GM12878 (cell line): ENCODE measurements at regions not wholly inside any gene's neighbourhood (a gene's known extent, or its start where the extent isn't known, plus 50 kb on each side); places are given as distances from the start of the nearest gene placed in this dataset.

Source experiments
- CREB1 ChIP-seq: IDR thresholded peaks from 2 replicates; pipeline ENCODE4 v1.6.1; 2012; ENCODE audit warnings: low read depth, mild to moderate bottlenecking, inconsistent platforms
- MXI1 ChIP-seq: fragments of 150-350 bp; IDR thresholded peaks from 2 replicates; pipeline ENCODE4 v1.6.1; 2011; ENCODE audit warnings: low read depth, mild to moderate bottlenecking, inconsistent platforms, low read length, improper control_type of control experiment
- MYC ChIP-seq: IDR thresholded peaks from 2 replicates; pipeline ENCODE4 v1.6.1; 2011; ENCODE audit warnings: mild to moderate bottlenecking, low read length, moderate library complexity, inconsistent platforms; ENCODE audit not compliant: insufficient read depth, insufficient replicate concordance, insufficient read length, severe bottlenecking
- POLR2AphosphoS5 ChIP-seq: IDR thresholded peaks from 2 replicates; pipeline ENCODE4 v1.6.1; 2011; ENCODE audit warnings: mild to moderate bottlenecking, low read length, inconsistent platforms
- RELA ChIP-seq: fragments of 450-650 bp; IDR thresholded peaks from 2 replicates; pipeline ENCODE4 v1.8.0; 2014; ENCODE audit warnings: borderline replicate concordance; ENCODE audit not compliant: partially characterized antibody
- TF ChIP-seq, protein P1 (sequence below): IDR thresholded peaks from 2 replicates; pipeline ENCODE4 v1.6.1; 2012; ENCODE audit warnings: low read length, inconsistent platforms

DNA sequence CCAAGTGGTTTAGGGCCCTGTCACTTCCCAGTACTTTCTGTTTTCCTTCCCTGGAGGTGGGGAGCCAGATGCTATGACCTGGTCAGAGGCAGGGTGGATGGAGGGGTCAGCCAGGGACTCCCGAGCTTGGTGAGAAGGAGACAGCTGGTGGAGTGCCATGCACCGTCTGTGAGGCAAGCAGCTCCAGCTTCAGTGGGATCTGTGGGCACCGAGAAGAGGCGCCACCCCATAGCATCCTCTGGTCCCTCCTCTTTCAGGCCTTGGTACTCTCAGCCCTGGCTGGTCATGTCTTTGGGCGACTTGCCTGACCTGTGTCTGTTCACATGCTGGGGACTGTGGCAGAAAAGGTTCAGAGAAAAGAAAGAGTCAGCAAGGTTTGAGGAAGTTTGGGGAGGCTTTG, 299.3 kb upstream of the N4BP1 start:
- TF ChIP-seq, protein P1, sequence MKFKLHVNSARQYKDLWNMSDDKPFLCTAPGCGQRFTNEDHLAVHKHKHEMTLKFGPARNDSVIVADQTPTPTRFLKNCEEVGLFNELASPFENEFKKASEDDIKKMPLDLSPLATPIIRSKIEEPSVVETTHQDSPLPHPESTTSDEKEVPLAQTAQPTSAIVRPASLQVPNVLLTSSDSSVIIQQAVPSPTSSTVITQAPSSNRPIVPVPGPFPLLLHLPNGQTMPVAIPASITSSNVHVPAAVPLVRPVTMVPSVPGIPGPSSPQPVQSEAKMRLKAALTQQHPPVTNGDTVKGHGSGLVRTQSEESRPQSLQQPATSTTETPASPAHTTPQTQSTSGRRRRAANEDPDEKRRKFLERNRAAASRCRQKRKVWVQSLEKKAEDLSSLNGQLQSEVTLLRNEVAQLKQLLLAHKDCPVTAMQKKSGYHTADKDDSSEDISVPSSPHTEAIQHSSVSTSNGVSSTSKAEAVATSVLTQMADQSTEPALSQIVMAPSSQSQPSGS, result no peak
- TF ChIP-seq MXI1 (no peak), CREB1 (no peak), RELA (no peak), POLR2AphosphoS5 (no peak), MYC (no peak)
